Motor neuron (in vitro differentiated cells): ENCODE measurements at regions not wholly inside any gene's neighbourhood (a gene's known extent, or its start where the extent isn't known, plus 50 kb on each side); places are given as distances from the start of the nearest gene placed in this dataset.
"Not testable (repeated sequence)": the region's sequence is repeated elsewhere in the genome, so short reads cannot be mapped to it uniquely, and the experiment has no call there.

Experiments
- ATAC-seq, 8 experiments: fragments of 200-7000 bp; cut with Tn5 transposase; replicated peaks in 6 of 8; 2 replicates each; pipeline ENCODE4 v1.8.0; 2021; ENCODE audit warnings: mild to moderate bottlenecking in 8 of 8, moderate library complexity in 8 of 8
- H3K27ac ChIP-seq, 2 donors: fragments of 250-450 bp; sonication (Bioruptor Pico); 2 replicates each; pipeline ENCODE4 v1.9.0; 2021; ENCODE audit warnings: antibody characterized with exemption in 2 of 2, mild to moderate bottlenecking in 2 of 2, moderate library complexity in 1 of 2
- H3K4me1 ChIP-seq, 2 donors: fragments of 250-450 bp; sonication (Bioruptor Pico); replicated peaks in 1 of 2; 2 replicates each; pipeline ENCODE4 v1.6.1; 2021; ENCODE audit warnings: antibody characterized with exemption in 2 of 2, mild to moderate bottlenecking in 2 of 2, moderate library complexity in 1 of 2
- H3K4me3 ChIP-seq, 5 donors: fragments of 250-450 bp; sonication (Bioruptor Pico); 2 replicates each; pipeline ENCODE4 v1.9.0; 2021; ENCODE audit warnings: antibody characterized with exemption in 5 of 5, mild to moderate bottlenecking in 5 of 5, moderate library complexity in 4 of 5
- WGBS, 10 experiments: fragments of 450-650 bp; shearing (Covaris generic); methylation state at CpG; one replicate each; pipeline ENCODE4 v1.0.0; 2022; 5-methylcytosine and 5-hydroxymethylcytosine counted together
- in situ Hi-C, 9 experiments: fragments of 400-800 bp; cut with MboI; loops; one replicate each; pipeline ENCODE4 v1.15.0; 2021; ENCODE audit warnings: low sequenced_read_pairs in 9 of 9, low pct_unique_long_range_greater_than_20kb in 2 of 9; ENCODE audit not compliant: unreplicated experiment in 9 of 9

- H3K4me3 ChIP-seq, H3K27ac ChIP-seq, in situ Hi-C loops, ATAC-seq, H3K4me1 ChIP-seq: not testable (repeated sequence)
Observed at GRCh38 chr2:37744961-37745360, 73.5 kb upstream of the CDC42EP3 start.

DNA sequence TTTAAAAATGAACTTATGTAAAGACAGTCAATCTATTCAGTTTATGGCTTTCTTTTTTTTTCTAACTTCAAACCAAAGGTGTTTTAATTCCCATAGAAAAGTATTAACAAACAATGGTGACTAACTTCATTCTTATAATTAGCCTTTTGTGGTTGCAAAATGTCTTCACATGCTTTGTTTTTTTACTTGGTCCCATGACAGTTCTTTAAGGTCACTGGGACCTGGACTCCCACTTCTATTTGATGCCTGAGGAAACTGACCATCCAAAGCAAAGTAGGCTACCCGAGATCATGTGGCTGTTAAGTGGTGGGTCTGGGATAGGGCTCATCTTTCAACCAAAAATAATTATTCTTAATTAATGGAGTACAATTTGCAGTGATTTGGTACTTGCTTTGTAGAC lies 74.6 kb upstream of the CDC42EP3 start:
- ATAC-seq, H3K4me1 ChIP-seq, H3K27ac ChIP-seq, H3K4me3 ChIP-seq, in situ Hi-C loops: not testable (repeated sequence)
- WGBS, 10 experiments: 86 to 100% (median 88%) methylated on average over 1 of the region's 1 CpG; no CpG with 5 or more reads in 6 of the 10 experiments

GRCh38 chr2:37746883-37747282 lies 75.4 kb upstream of the CDC42EP3 start:
- Histone ChIP-seq H3K4me1 (no peaks in the 10 kb centered on the region), H3K27ac (no peak overlapping the region), H3K4me3 (no peak overlapping the region)
- WGBS, 10 experiments: 77 to 91% (median 85%) methylated on average over 2 to 3 of the region's 3 CpGs; no CpG with 5 or more reads in 5 of the 10 experiments
- ATAC-seq: no peak
- in situ Hi-C loops: no loop called here

- 7 to 100% (median 54%) methylated on average over 1 to 4 of the region's 4 CpGs; no CpG with 5 or more reads in 2 of the 10 experiments for WGBS, 10 experiments
Observed at GRCh38 chr2:37748541-37748940, 77.1 kb upstream of the CDC42EP3 start.

GRCh38 chr2:37750286-37750685 lies 78.8 kb upstream of the CDC42EP3 start:
- H3K27ac ChIP-seq, in situ Hi-C loops, ATAC-seq, H3K4me1 ChIP-seq, H3K4me3 ChIP-seq: not testable (repeated sequence)

More at GRCh38 chr2:37748541-37748940, 77.1 kb upstream of the CDC42EP3 start:
- Histone ChIP-seq H3K4me3 (no peak overlapping the region), H3K27ac (no peak overlapping the region), H3K4me1 (no peaks in the 10 kb centered on the region)
- in situ Hi-C loops: no loop called here
- ATAC-seq: no peak

- H3K27ac ChIP-seq: no peak overlapping the region
- no peaks in the 10 kb centered on the region for H3K4me1 ChIP-seq
- WGBS, 10 experiments: 60 to 100% (median 94%) methylated on average over 1 to 2 of the region's 4 CpGs; no CpG with 5 or more reads in 3 of the 10 experiments
- no peak overlapping the region for H3K4me3 ChIP-seq
- in situ Hi-C loops: no loop called here
- no peak for ATAC-seq
Observed at GRCh38 chr2:37752766-37753165, 81.3 kb upstream of the CDC42EP3 start.

GRCh38 chr2:37753758-37754157 lies 82.3 kb upstream of the CDC42EP3 start:
- H3K4me3 ChIP-seq: no peak overlapping the region
- H3K27ac ChIP-seq: no peak overlapping the region
- no peaks in the 10 kb centered on the region for H3K4me1 ChIP-seq
- in situ Hi-C loops: no loop called here
- 67 to 96% (median 80%) methylated on average over 2 to 8 of the region's 8 CpGs; no CpG with 5 or more reads in 1 of the 10 experiments for WGBS, 10 experiments
- ATAC-seq: no peak

DNA sequence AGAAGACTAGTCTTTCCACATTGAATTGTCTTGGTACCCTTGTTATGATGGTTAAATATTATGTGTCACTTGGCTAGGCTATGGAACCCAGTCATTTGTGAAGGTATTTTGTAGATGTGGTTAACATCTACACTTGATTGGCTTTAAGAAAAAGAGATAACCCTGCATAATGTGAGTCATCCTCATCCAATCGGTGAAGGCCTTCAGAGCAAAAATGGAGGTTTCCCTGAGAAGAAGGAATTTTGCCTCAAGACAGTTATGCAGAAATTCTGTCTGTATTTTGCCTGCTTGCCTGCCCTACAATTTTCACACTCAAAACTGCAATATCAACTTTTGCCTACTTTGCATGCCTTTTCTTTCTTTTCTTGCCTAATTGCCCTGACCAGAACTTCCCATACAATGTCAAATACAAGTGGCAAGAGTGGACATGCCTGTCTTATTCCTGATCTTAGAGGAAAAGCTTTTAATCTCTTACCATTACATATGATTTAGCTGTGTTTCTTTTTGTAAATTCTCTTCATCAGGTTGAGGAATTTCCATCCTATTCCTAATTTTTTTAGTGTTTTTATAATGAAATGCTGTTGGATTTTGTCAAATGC lies 84.6 kb upstream of the CDC42EP3 start:
- H3K27ac ChIP-seq, in situ Hi-C loops, H3K4me3 ChIP-seq, H3K4me1 ChIP-seq: not testable (repeated sequence)
- ATAC-seq: peak in 2 of 8 experiments; percentile 74 to 81
- 0 to 100% (median 80%) methylated on average over 1 of the region's 1 CpG; no CpG with 5 or more reads in 1 of the 10 experiments for WGBS, 10 experiments

- H3K4me3 ChIP-seq: not testable (repeated sequence)
Observed at GRCh38 chr2:37757456-37757855, 86.0 kb upstream of the CDC42EP3 start.

GRCh38 chr2:37758141-37758601 lies 86.7 kb upstream of the CDC42EP3 start:
- H3K27ac ChIP-seq, H3K4me3 ChIP-seq, H3K4me1 ChIP-seq, in situ Hi-C loops: not testable (repeated sequence)
- 60 to 100% (median 67%) methylated on average over 1 of the region's 1 CpG; no CpG with 5 or more reads in 6 of the 10 experiments for WGBS, 10 experiments
- peak in 1 of 8 experiments; percentile 30 for ATAC-seq

More at GRCh38 chr2:37757456-37757855, 86.0 kb upstream of the CDC42EP3 start:
- H3K4me1 ChIP-seq, in situ Hi-C loops, H3K27ac ChIP-seq, ATAC-seq: not testable (repeated sequence)

DNA sequence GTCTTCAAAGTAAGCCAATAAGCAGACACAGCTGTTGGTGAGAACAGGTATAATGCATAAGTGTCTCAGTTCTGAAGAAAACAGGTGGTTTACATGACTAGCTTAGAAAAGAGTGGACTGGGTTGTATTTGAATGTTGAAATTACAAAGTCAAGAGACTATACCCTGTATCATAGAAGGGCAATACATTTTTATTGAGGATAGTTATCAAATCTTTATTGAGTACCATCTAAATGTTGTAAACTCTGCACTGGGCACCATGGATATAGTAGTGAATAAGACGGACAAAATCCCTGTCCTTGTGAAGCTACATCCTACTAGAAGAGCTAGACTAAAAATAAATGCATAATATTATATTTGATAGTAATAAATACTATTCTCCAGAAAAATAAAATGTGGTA lies 88.5 kb upstream of the CDC42EP3 start:
- H3K4me3 ChIP-seq, H3K27ac ChIP-seq, H3K4me1 ChIP-seq, ATAC-seq, in situ Hi-C loops: not testable (repeated sequence)
- WGBS, 10 experiments: 86 to 100% (median 100%) methylated on average over 1 of the region's 1 CpG; no CpG with 5 or more reads in 3 of the 10 experiments

GRCh38 chr2:37760471-37760870 lies 89.0 kb upstream of the CDC42EP3 start:
- in situ Hi-C loops: no loop called here
- ATAC-seq: no peak
- Histone ChIP-seq H3K4me1 (no peaks in the 10 kb centered on the region), H3K27ac (no peak overlapping the region), H3K4me3 (no peak overlapping the region)
- WGBS, 10 experiments: 50 to 100% (median 78%) methylated on average over 1 to 6 of the region's 6 CpGs; no CpG with 5 or more reads in 1 of the 10 experiments

DNA sequence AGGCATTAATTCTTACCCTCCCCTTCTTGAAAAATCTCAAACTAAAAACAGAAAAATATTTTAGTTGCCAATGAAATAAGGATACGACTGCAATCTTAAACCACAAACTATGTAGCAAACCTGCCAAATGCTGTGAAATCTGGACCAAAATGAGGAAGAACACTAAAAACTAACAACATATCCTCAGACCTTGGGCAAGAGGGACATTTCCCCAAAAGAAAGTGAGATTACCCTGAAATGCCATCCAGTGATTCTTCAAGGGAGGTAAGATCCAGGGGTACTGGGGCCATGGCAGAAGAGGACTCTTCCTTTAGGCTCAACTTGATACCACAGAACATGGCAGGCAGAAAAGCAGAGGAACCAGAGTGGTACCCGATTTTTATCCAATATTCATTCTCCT lies 90.8 kb upstream of the CDC42EP3 start:
- in situ Hi-C loops, H3K27ac ChIP-seq, ATAC-seq, H3K4me3 ChIP-seq, H3K4me1 ChIP-seq: not testable (repeated sequence)
- 13 to 92% (median 80%) methylated on average over 1 to 2 of the region's 2 CpGs; no CpG with 5 or more reads in 1 of the 10 experiments for WGBS, 10 experiments

- ATAC-seq: no peak
- H3K4me1 ChIP-seq: no peaks in the 10 kb centered on the region
- in situ Hi-C loops: no loop called here
- WGBS, 10 experiments: 0 to 67% (median 13%) methylated on average over 1 of the region's 2 CpGs; no CpG with 5 or more reads in 5 of the 10 experiments
- H3K4me3 ChIP-seq: no peak overlapping the region
- H3K27ac ChIP-seq: no peak overlapping the region
Observed at GRCh38 chr2:37764739-37765138, 93.3 kb upstream of the CDC42EP3 start.
